GM12878 (cell line): ENCODE measurements at regions not wholly inside any gene's neighbourhood (a gene's known extent, or its start where the extent isn't known, plus 50 kb on each side); places are given as distances from the start of the nearest gene placed in this dataset.

Experiments used
- CREM ChIP-seq: IDR thresholded peaks from 2 replicates; pipeline ENCODE4 v1.6.1; 2014; ENCODE audit warnings: antibody characterized with exemption, low read depth
- EED ChIP-seq: sonication (generic); IDR thresholded peaks from 2 replicates; pipeline ENCODE4 v1.6.1; 2016; ENCODE audit warnings: antibody characterized with exemption, low read depth
- EP300 ChIP-seq, 2 experiments: fragments of 150-350 bp in 1 of 2; IDR thresholded peaks; 2 replicates each; pipeline ENCODE4 v1.6.1; 2011 to 2012; ENCODE audit warnings: low read depth in 2 of 2, low read length in 2 of 2, borderline replicate concordance in 1 of 2, improper control_type of control experiment in 1 of 2, inconsistent platforms in 1 of 2; ENCODE audit not compliant: control insufficient read depth in 1 of 2
- MEF2A ChIP-seq: IDR thresholded peaks from 2 replicates; pipeline ENCODE4 v1.6.1; 2011; ENCODE audit warnings: low read depth, mild to moderate bottlenecking, low read length, moderate library complexity; ENCODE audit not compliant: insufficient read depth
- MEF2B ChIP-seq: fragments of 450-650 bp; IDR thresholded peaks from 2 replicates; pipeline ENCODE4 v1.6.1; 2018; ENCODE audit warnings: mild to moderate bottlenecking, moderate library complexity; ENCODE audit not compliant: partially characterized antibody, poor library complexity, severe bottlenecking
- MYC ChIP-seq: IDR thresholded peaks from 2 replicates; pipeline ENCODE4 v1.6.1; 2011; ENCODE audit warnings: mild to moderate bottlenecking, low read length, moderate library complexity, inconsistent platforms; ENCODE audit not compliant: insufficient read depth, insufficient replicate concordance, insufficient read length, severe bottlenecking
- NR2C1 ChIP-seq: fragments of 450-650 bp; IDR thresholded peaks from 2 replicates; pipeline ENCODE4 v1.6.1; 2017; ENCODE audit warnings: antibody characterized with exemption, mild to moderate bottlenecking, moderate library complexity
- RFX5 ChIP-seq: IDR thresholded peaks from 2 replicates; pipeline ENCODE4 v1.6.1; 2011; ENCODE audit warnings: low read depth, low read length, improper control_type of control experiment
- TCF12 ChIP-seq: IDR thresholded peaks from 2 replicates; pipeline ENCODE4 v1.6.1; 2011; ENCODE audit warnings: low read depth, mild to moderate bottlenecking, low read length
- TF ChIP-seq, protein P1 (sequence below): fragments of 450-650 bp; formaldehyde crosslinking; IDR thresholded peaks from 2 replicates; pipeline ENCODE4 v1.5.0; 2022; ENCODE audit warnings: mild to moderate bottlenecking, missing genetic modification characterization
- TF ChIP-seq, protein P2 (sequence below), 3 experiments: IDR thresholded peaks in 2 of 3; conservative IDR thresholded peaks in 1 of 3; 2 replicates each; pipeline ENCODE4 v1.5.1; 2011; ENCODE audit warnings: low read depth in 3 of 3, low read length in 3 of 3, mild to moderate bottlenecking in 3 of 3, control low read depth in 2 of 3, moderate library complexity in 2 of 3, inconsistent platforms in 1 of 3, mixed read lengths in 1 of 3; ENCODE audit not compliant: control insufficient read depth in 2 of 3, insufficient read depth in 1 of 3; ENCODE audit errors: extremely low read depth in 1 of 3
- TF ChIP-seq, protein P3 (sequence below): fragments of 450-650 bp; IDR thresholded peaks from 2 replicates; pipeline ENCODE4 v1.6.1; 2014; ENCODE audit warnings: mild to moderate bottlenecking

DNA sequence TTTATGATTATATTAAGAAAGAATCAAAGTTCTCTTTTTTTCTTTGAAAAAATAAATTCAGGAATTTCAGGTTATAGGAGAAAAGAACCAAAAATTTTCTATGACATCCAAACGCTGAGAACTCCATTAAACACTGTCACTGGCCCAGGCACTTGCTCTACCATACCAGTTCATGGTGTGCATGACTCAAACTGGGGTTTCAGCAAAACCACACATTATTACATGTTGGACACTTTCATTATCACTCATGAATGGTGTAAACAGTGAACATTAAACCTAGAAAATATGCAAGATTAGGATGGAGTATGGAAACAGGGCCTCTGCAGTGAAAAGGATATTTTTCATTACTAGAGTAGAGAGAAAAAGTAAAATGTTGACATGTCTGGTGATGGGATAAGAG, 369.9 kb upstream of the FAM174A start (continued):
- TF ChIP-seq, protein P1, sequence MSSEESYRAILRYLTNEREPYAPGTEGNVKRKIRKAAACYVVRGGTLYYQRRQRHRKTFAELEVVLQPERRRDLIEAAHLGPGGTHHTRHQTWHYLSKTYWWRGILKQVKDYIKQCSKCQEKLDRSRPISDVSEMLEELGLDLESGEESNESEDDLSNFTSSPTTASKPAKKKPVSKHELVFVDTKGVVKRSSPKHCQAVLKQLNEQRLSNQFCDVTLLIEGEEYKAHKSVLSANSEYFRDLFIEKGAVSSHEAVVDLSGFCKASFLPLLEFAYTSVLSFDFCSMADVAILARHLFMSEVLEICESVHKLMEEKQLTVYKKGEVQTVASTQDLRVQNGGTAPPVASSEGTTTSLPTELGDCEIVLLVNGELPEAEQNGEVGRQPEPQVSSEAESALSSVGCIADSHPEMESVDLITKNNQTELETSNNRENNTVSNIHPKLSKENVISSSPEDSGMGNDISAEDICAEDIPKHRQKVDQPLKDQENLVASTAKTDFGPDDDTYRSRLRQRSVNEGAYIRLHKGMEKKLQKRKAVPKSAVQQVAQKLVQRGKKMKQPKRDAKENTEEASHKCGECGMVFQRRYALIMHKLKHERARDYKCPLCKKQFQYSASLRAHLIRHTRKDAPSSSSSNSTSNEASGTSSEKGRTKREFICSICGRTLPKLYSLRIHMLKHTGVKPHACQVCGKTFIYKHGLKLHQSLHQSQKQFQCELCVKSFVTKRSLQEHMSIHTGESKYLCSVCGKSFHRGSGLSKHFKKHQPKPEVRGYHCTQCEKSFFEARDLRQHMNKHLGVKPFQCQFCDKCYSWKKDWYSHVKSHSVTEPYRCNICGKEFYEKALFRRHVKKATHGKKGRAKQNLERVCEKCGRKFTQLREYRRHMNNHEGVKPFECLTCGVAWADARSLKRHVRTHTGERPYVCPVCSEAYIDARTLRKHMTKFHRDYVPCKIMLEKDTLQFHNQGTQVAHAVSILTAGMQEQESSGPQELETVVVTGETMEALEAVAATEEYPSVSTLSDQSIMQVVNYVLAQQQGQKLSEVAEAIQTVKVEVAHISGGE (CRISPR knock-in tag), result no peak
- TF ChIP-seq MYC, result no peak
- TF ChIP-seq, protein P2, sequence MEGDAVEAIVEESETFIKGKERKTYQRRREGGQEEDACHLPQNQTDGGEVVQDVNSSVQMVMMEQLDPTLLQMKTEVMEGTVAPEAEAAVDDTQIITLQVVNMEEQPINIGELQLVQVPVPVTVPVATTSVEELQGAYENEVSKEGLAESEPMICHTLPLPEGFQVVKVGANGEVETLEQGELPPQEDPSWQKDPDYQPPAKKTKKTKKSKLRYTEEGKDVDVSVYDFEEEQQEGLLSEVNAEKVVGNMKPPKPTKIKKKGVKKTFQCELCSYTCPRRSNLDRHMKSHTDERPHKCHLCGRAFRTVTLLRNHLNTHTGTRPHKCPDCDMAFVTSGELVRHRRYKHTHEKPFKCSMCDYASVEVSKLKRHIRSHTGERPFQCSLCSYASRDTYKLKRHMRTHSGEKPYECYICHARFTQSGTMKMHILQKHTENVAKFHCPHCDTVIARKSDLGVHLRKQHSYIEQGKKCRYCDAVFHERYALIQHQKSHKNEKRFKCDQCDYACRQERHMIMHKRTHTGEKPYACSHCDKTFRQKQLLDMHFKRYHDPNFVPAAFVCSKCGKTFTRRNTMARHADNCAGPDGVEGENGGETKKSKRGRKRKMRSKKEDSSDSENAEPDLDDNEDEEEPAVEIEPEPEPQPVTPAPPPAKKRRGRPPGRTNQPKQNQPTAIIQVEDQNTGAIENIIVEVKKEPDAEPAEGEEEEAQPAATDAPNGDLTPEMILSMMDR (IDR thresholded peaks at IDR 0.05 in 2 of 3, conservative IDR thresholded peaks at IDR 0.05 in 1 of 3; ENCODE audit: control insufficient read depth in 2 of 3, extremely low read depth in 1 of 3, insufficient read depth in 1 of 3, low read depth in 3 of 3, low read length in 3 of 3), result no peak
- TF ChIP-seq EED, result 0 out of 2 replicates have a peak, but pooled peaks have one; percentile 50
- TF ChIP-seq EP300 (IDR thresholded peaks at IDR 0.05; ENCODE audit: borderline replicate concordance in 1 of 2, control insufficient read depth in 1 of 2, low read depth in 2 of 2, low read length in 2 of 2), result peak; percentile 26 to 54; a peak in 1 of 4 replicates
- TF ChIP-seq RFX5, result no peak
- TF ChIP-seq NR2C1, result no peak
- no peak for TF ChIP-seq TCF12
- TF ChIP-seq, protein P3, sequence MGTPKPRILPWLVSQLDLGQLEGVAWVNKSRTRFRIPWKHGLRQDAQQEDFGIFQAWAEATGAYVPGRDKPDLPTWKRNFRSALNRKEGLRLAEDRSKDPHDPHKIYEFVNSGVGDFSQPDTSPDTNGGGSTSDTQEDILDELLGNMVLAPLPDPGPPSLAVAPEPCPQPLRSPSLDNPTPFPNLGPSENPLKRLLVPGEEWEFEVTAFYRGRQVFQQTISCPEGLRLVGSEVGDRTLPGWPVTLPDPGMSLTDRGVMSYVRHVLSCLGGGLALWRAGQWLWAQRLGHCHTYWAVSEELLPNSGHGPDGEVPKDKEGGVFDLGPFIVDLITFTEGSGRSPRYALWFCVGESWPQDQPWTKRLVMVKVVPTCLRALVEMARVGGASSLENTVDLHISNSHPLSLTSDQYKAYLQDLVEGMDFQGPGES, result no peak
- peak; percentile 65 for TF ChIP-seq CREM
- 0 out of 2 replicates have a peak, but pooled peaks have one; percentile 36 for TF ChIP-seq MEF2A
- no peak for TF ChIP-seq MEF2B
